ENCODE measurements at regions not wholly inside any gene's neighbourhood (a gene's known extent, or its start where the extent isn't known, plus 50 kb on each side); places are given as distances from the start of the nearest gene placed in this dataset.

GRCh38 chr4:25981749-25982148 lies 67.7 kb downstream of the SMIM20 start:
- Histone ChIP-seq H2AK5ac (ENCODE audit: low read depth, low read length) (no peak overlapping the region), H3K4me1 (ENCODE audit: control insufficient read depth in 2 of 2, insufficient read depth in 1 of 2, low read depth in 1 of 2, low read length in 2 of 2) (peaks cover 4 to 7% of the 10 kb centered on the region in 2 donors), H3K36me3 (replicated peaks in 1 of 2; ENCODE audit: control insufficient read depth in 2 of 2, insufficient read depth in 2 of 2, low read length in 2 of 2) (no peaks in the 10 kb centered on the region), H3K4me3 (ENCODE audit: low read length in 2 of 2) (no peak overlapping the region), H2BK15ac (ENCODE audit: low read length) (no peak overlapping the region), H3K23ac (ENCODE audit: low read depth, low read length, poor library complexity) (no peak overlapping the region), H2BK120ac (ENCODE audit: low read depth, low read length) (no peak overlapping the region), H3K14ac (ENCODE audit: low read length) (no peak overlapping the region), H3K9ac (ENCODE audit: low read depth, low read length, poor library complexity) (no peak overlapping the region), H3K9me3 (replicated peaks in 1 of 2; ENCODE audit: control insufficient read depth in 2 of 2, insufficient read depth in 1 of 2, low read depth in 1 of 2, low read length in 2 of 2) (no peaks in the 10 kb centered on the region), H2BK5ac (ENCODE audit: low read length) (no peak overlapping the region), H4K91ac (ENCODE audit: low read depth, low read length, poor library complexity) (no peak overlapping the region), H3K79me1 (ENCODE audit: low read depth, low read length) (no peaks in the 10 kb centered on the region), H3K4ac (ENCODE audit: low read length) (no peak overlapping the region), H3K18ac (ENCODE audit: low read length) (no peak overlapping the region), H3K27ac (replicated peaks; ENCODE audit: low read length) (no peak overlapping the region), H3K4me2 (ENCODE audit: insufficient read depth, low read length, poor library complexity, severe bottlenecking) (no peak overlapping the region), H3K27me3 (ENCODE audit: control insufficient read depth in 3 of 3, insufficient read depth in 3 of 3, low read depth in 1 of 3, low read length in 3 of 3) (peaks cover 0 to 1% (median 0%) of the 10 kb centered on the region in 3 experiments), H2BK12ac (ENCODE audit: low read length) (no peak overlapping the region), H4K8ac (ENCODE audit: low read depth, low read length) (no peak overlapping the region), H2AFZ (ENCODE audit: low read length) (no peak overlapping the region)
- WGBS, 2 donors (ENCODE audit: extremely low coverage in 2 of 2, insufficient read length in 2 of 2, insufficient replicate concordance in 1 of 2) = no CpG with 5 or more reads among the region's 3 CpGs
- no peak for DNase-seq (ENCODE audit: low spot score)

- Histone ChIP-seq H3K4me1 (ENCODE audit: control insufficient read depth in 2 of 2, insufficient read depth in 1 of 2, low read depth in 1 of 2, low read length in 2 of 2) (peaks cover 4 to 6% of the 10 kb centered on the region in 2 donors), H2BK15ac (ENCODE audit: low read length) (peak overlapping the region; percentile 55), H4K91ac (ENCODE audit: low read depth, low read length, poor library complexity) (no peak overlapping the region), H3K4me2 (ENCODE audit: insufficient read depth, low read length, poor library complexity, severe bottlenecking) (no peak overlapping the region), H3K27ac (replicated peaks; ENCODE audit: low read length) (no peak overlapping the region), H3K27me3 (ENCODE audit: control insufficient read depth in 3 of 3, insufficient read depth in 3 of 3, low read depth in 1 of 3, low read length in 3 of 3) (peaks cover 0 to 5% (median 0%) of the 10 kb centered on the region in 3 experiments), H2BK5ac (ENCODE audit: low read length) (no peak overlapping the region), H3K18ac (ENCODE audit: low read length) (no peak overlapping the region), H4K8ac (ENCODE audit: low read depth, low read length) (no peak overlapping the region), H3K23ac (ENCODE audit: low read depth, low read length, poor library complexity) (no peak overlapping the region), H3K14ac (ENCODE audit: low read length) (no peak overlapping the region), H3K9me3 (replicated peaks in 1 of 2; ENCODE audit: control insufficient read depth in 2 of 2, insufficient read depth in 1 of 2, low read depth in 1 of 2, low read length in 2 of 2) (no peaks in the 10 kb centered on the region), H3K4ac (ENCODE audit: low read length) (no peak overlapping the region), H2BK120ac (ENCODE audit: low read depth, low read length) (no peak overlapping the region), H2BK12ac (ENCODE audit: low read length) (no peak overlapping the region), H2AFZ (ENCODE audit: low read length) (no peak overlapping the region), H3K79me1 (ENCODE audit: low read depth, low read length) (no peaks in the 10 kb centered on the region), H2AK5ac (ENCODE audit: low read depth, low read length) (no peak overlapping the region), H3K36me3 (replicated peaks in 1 of 2; ENCODE audit: control insufficient read depth in 2 of 2, insufficient read depth in 2 of 2, low read length in 2 of 2) (no peaks in the 10 kb centered on the region), H3K4me3 (ENCODE audit: low read length in 2 of 2) (no peak overlapping the region), H3K9ac (ENCODE audit: low read depth, low read length, poor library complexity) (no peak overlapping the region)
- DNase-seq (ENCODE audit: low spot score) = no peak
- WGBS, 2 donors (ENCODE audit: extremely low coverage in 2 of 2, insufficient read length in 2 of 2, insufficient replicate concordance in 1 of 2) = no CpG with 5 or more reads among the region's 7 CpGs
Measured at GRCh38 chr4:25982962-25983361, 68.9 kb downstream of the SMIM20 start.

- no peak overlapping the region for H2BK120ac ChIP-seq (ENCODE audit: low read depth, low read length)
- no CpG with 5 or more reads among the region's 6 CpGs for WGBS, 2 donors (ENCODE audit: extremely low coverage in 2 of 2, insufficient read length in 2 of 2, insufficient replicate concordance in 1 of 2)
- H2BK5ac ChIP-seq (ENCODE audit: low read length) = no peak overlapping the region
- H2BK12ac ChIP-seq (ENCODE audit: low read length) = no peak overlapping the region
- peaks cover 0 to 2% of the 10 kb centered on the region in 2 donors for H3K4me1 ChIP-seq (ENCODE audit: control insufficient read depth in 2 of 2, insufficient read depth in 1 of 2, low read depth in 1 of 2, low read length in 2 of 2)
- H3K27me3 ChIP-seq (ENCODE audit: control insufficient read depth in 3 of 3, insufficient read depth in 3 of 3, low read depth in 1 of 3, low read length in 3 of 3) = peaks cover 0 to 5% (median 0%) of the 10 kb centered on the region in 3 experiments
- no peak overlapping the region for H2AK5ac ChIP-seq (ENCODE audit: low read depth, low read length)
- no peak overlapping the region for H3K4me2 ChIP-seq (ENCODE audit: insufficient read depth, low read length, poor library complexity, severe bottlenecking)
- no peak overlapping the region for H3K23ac ChIP-seq (ENCODE audit: low read depth, low read length, poor library complexity)
- H3K18ac ChIP-seq (ENCODE audit: low read length) = no peak overlapping the region
- H4K8ac ChIP-seq (ENCODE audit: low read depth, low read length) = no peak overlapping the region
- H3K4ac ChIP-seq (ENCODE audit: low read length) = no peak overlapping the region
- DNase-seq (ENCODE audit: low spot score) = no peak
- H3K9me3 ChIP-seq (replicated peaks in 1 of 2; ENCODE audit: control insufficient read depth in 2 of 2, insufficient read depth in 1 of 2, low read depth in 1 of 2, low read length in 2 of 2) = no peaks in the 10 kb centered on the region
- no peak overlapping the region for H4K91ac ChIP-seq (ENCODE audit: low read depth, low read length, poor library complexity)
- no peak overlapping the region for H3K27ac ChIP-seq (replicated peaks; ENCODE audit: low read length)
- no peak overlapping the region for H3K14ac ChIP-seq (ENCODE audit: low read length)
- H2BK15ac ChIP-seq (ENCODE audit: low read length) = no peak overlapping the region
- H3K36me3 ChIP-seq (replicated peaks in 1 of 2; ENCODE audit: control insufficient read depth in 2 of 2, insufficient read depth in 2 of 2, low read length in 2 of 2) = no peaks in the 10 kb centered on the region
- no peak overlapping the region for H3K4me3 ChIP-seq (ENCODE audit: low read length in 2 of 2)
- no peak overlapping the region for H2AFZ ChIP-seq (ENCODE audit: low read length)
- H3K79me1 ChIP-seq (ENCODE audit: low read depth, low read length) = no peaks in the 10 kb centered on the region
- no peak overlapping the region for H3K9ac ChIP-seq (ENCODE audit: low read depth, low read length, poor library complexity)
Measured at GRCh38 chr4:25984266-25984665, 70.2 kb downstream of the SMIM20 start.

GRCh38 chr4:25984796-25985195 lies 70.8 kb downstream of the SMIM20 start:
- Histone ChIP-seq H3K14ac (ENCODE audit: low read length) (no peak overlapping the region), H3K4ac (ENCODE audit: low read length) (no peak overlapping the region), H3K4me3 (ENCODE audit: low read length in 2 of 2) (no peak overlapping the region), H3K27me3 (ENCODE audit: control insufficient read depth in 3 of 3, insufficient read depth in 3 of 3, low read depth in 1 of 3, low read length in 3 of 3) (peaks cover 0 to 5% (median 0%) of the 10 kb centered on the region in 3 experiments), H3K9me3 (replicated peaks in 1 of 2; ENCODE audit: control insufficient read depth in 2 of 2, insufficient read depth in 1 of 2, low read depth in 1 of 2, low read length in 2 of 2) (no peaks in the 10 kb centered on the region), H3K23ac (ENCODE audit: low read depth, low read length, poor library complexity) (no peak overlapping the region), H3K4me1 (ENCODE audit: control insufficient read depth in 2 of 2, insufficient read depth in 1 of 2, low read depth in 1 of 2, low read length in 2 of 2) (peaks cover 0 to 2% of the 10 kb centered on the region in 2 donors), H3K4me2 (ENCODE audit: insufficient read depth, low read length, poor library complexity, severe bottlenecking) (no peak overlapping the region), H4K91ac (ENCODE audit: low read depth, low read length, poor library complexity) (no peak overlapping the region), H2BK15ac (ENCODE audit: low read length) (no peak overlapping the region), H3K9ac (ENCODE audit: low read depth, low read length, poor library complexity) (no peak overlapping the region), H4K8ac (ENCODE audit: low read depth, low read length) (no peak overlapping the region), H3K79me1 (ENCODE audit: low read depth, low read length) (no peaks in the 10 kb centered on the region), H3K36me3 (replicated peaks in 1 of 2; ENCODE audit: control insufficient read depth in 2 of 2, insufficient read depth in 2 of 2, low read length in 2 of 2) (no peaks in the 10 kb centered on the region), H2AFZ (ENCODE audit: low read length) (no peak overlapping the region), H2AK5ac (ENCODE audit: low read depth, low read length) (no peak overlapping the region), H3K18ac (ENCODE audit: low read length) (no peak overlapping the region), H2BK12ac (ENCODE audit: low read length) (no peak overlapping the region), H2BK5ac (ENCODE audit: low read length) (no peak overlapping the region), H3K27ac (replicated peaks; ENCODE audit: low read length) (no peak overlapping the region), H2BK120ac (ENCODE audit: low read depth, low read length) (no peak overlapping the region)
- DNase-seq (ENCODE audit: low spot score) = no peak
- WGBS, 2 donors (ENCODE audit: extremely low coverage in 2 of 2, insufficient read length in 2 of 2, insufficient replicate concordance in 1 of 2) = no CpG with 5 or more reads among the region's 5 CpGs

Data from neuronal stem cell (in vitro differentiated cells).